ENCODE measurements at regions not wholly inside any gene's neighbourhood (a gene's known extent, or its start where the extent isn't known, plus 50 kb on each side); places are given as distances from the start of the nearest gene placed in this dataset.

- Histone ChIP-seq H4K91ac (ENCODE audit: insufficient read length, low read depth, low read length) (no peak overlapping the region), H3K27ac (ENCODE audit: insufficient read length, low read depth, low read length) (no peak overlapping the region), H2BK15ac (ENCODE audit: low read depth, low read length) (no peak overlapping the region), H3K4me1 (ENCODE audit: insufficient read depth, low read length) (no peaks in the 10 kb centered on the region), H4K20me1 (ENCODE audit: control insufficient read depth, insufficient read depth, insufficient read length) (no peaks in the 10 kb centered on the region), H3K18ac (ENCODE audit: insufficient read length, low read depth, low read length) (no peak overlapping the region), H4K8ac (replicated peaks; ENCODE audit: insufficient read length, low read depth, low read length) (no peak overlapping the region), H3K4ac (ENCODE audit: low read depth, low read length) (no peak overlapping the region), H2BK12ac (ENCODE audit: insufficient read length, low read depth, low read length) (no peak overlapping the region), H3K56ac (ENCODE audit: insufficient read length, low read depth, low read length) (no peak overlapping the region), H2AFZ (ENCODE audit: low read length) (no peak overlapping the region), H3K9me3 (ENCODE audit: control insufficient read depth, low read depth, low read length) (no peaks in the 10 kb centered on the region), H2BK5ac (ENCODE audit: insufficient read length, low read length) (no peak overlapping the region), H2BK120ac (ENCODE audit: low read depth, low read length, poor library complexity, severe bottlenecking) (no peak overlapping the region), H3T11ph (ENCODE audit: low read length) (no peak overlapping the region), H3K23me2 (ENCODE audit: insufficient read length, low read depth, low read length, poor library complexity, severe bottlenecking) (no peaks in the 10 kb centered on the region), H3K79me2 (ENCODE audit: insufficient read depth, low read length) (no peaks in the 10 kb centered on the region), H3K9ac (ENCODE audit: extremely low read depth, insufficient read length, low read length) (no peak overlapping the region), H4K5ac (ENCODE audit: insufficient read length, low read depth, low read length) (no peak overlapping the region), H2BK20ac (ENCODE audit: low read depth, low read length, poor library complexity, severe bottlenecking) (no peak overlapping the region), H3K4me2 (ENCODE audit: insufficient read depth, insufficient read length, low read length) (no peak overlapping the region), H3K14ac (ENCODE audit: insufficient read depth, low read length) (no peak overlapping the region), H3K23ac (ENCODE audit: insufficient read length, low read depth, low read length) (no peak overlapping the region), H3K79me1 (ENCODE audit: insufficient read depth, low read depth, low read length, poor library complexity, severe bottlenecking) (no peaks in the 10 kb centered on the region), H2AK5ac (ENCODE audit: insufficient read length, low read length) (no peak overlapping the region), H3K27me3 (ENCODE audit: insufficient read depth, low read length) (no peaks in the 10 kb centered on the region)
- Mint-ChIP-seq H3K4me1 (no peaks in the 10 kb centered on the region), H3K4me3 (no peak overlapping the region), H3K27me3 (ENCODE audit: low read depth) (no peaks in the 10 kb centered on the region), H3K27ac (no peak overlapping the region), H3K36me3 (ENCODE audit: insufficient read depth in 1 of 3, low read depth in 3 of 3) (no peaks in the 10 kb centered on the region), H3K9me3 (no peaks in the 10 kb centered on the region)
- no peak for TF ChIP-seq CTCF (conservative IDR thresholded peaks at IDR 0.05)
- DNase-seq, result no peak
- no CpG with 5 or more reads among the region's 1 CpG for WGBS (ENCODE audit: extremely low coverage, insufficient read length, low lambda C conversion rate)
Observed at GRCh38 chr7:136551618-136552017, 316.8 kb upstream of the CHRM2 start.
